ENCODE measurements at regions not wholly inside any gene's neighbourhood (a gene's known extent, or its start where the extent isn't known, plus 50 kb on each side); places are given as distances from the start of the nearest gene placed in this dataset.

DNA sequence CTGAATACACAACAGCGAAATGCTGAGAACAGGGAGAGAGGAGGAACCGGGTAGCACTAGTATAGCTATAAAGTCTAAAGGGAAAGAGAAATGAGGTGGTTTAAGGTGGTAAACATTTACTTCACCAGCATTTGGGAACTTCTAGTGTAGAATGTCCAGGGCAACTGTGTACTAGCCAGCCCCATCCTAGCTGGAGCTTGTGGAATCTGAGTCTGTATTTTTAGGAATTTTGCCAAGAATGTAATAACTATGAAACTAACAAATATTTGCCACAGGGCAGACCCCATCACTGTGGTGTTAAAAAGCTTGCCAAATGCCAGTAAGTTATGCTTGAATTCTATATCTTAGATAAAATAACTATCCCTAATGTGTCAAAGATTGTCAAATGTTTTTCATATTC, 398.9 kb upstream of the MIS18BP1 start:
- TF ChIP-seq EZH2 (IDR thresholded peaks at IDR 0.05) (no peak), POLR2AphosphoS5 (IDR thresholded peaks at IDR 0.05; ENCODE audit: borderline replicate concordance, low read depth, low read length) (no peak), FOXP2 (optimal IDR thresholded peaks at IDR 0.05; ENCODE audit: control extremely low read depth, extremely low read length, insufficient read depth) (no peak)
